SK-N-SH (cell line): ENCODE measurements at regions not wholly inside any gene's neighbourhood (a gene's known extent, or its start where the extent isn't known, plus 50 kb on each side); places are given as distances from the start of the nearest gene placed in this dataset.

ENCODE experiments used
- CTCF ChIA-PET: fragments of 300-600, 350-600 bp; formaldehyde crosslinking; extraction: SDS; loops from one replicate; lab custom pipeline; 2021; lab: Yijun Ruan, JAX
- POLR2A ChIA-PET: fragments of 350-600 bp; sonication (Branson Sonifier 250); formaldehyde crosslinking; extraction: SDS; loops from one replicate; lab custom pipeline; 2020; ENCODE audit warnings: antibody characterized with exemption, inconsistent platforms; lab: Yijun Ruan, JAX
- DNase-seq: peaks from one replicate; pipeline ENCODE4 v3.0.0; 2012
- H2AFZ ChIP-seq: fragments of 200-600 bp; sonication (generic); 2 replicates; pipeline ENCODE4 v1.8.1; 2016; ENCODE audit warnings: antibody characterized with exemption, mild to moderate bottlenecking, low read depth
- H3F3A ChIP-seq: fragments of 200-600 bp; sonication (generic); replicated peaks from 2 replicates; pipeline ENCODE3; 2016; ENCODE audit warnings: antibody characterized with exemption, mild to moderate bottlenecking; ENCODE audit not compliant: insufficient read depth
- H3K27ac ChIP-seq, 2 experiments: fragments of 200-500 bp in 1 of 2; fragments of 200-600 bp in 1 of 2; sonication (Bioruptor generic) in 1 of 2; sonication (generic), shearing (Covaris generic) in 1 of 2; 2 replicates each; pipeline versions ENCODE4 v1.5.1 to v1.6.1; 2014 to 2016; ENCODE audit warnings: low read depth in 2 of 2, inconsistent platforms in 1 of 2, low read length in 1 of 2, mild to moderate bottlenecking in 1 of 2, mixed read lengths in 1 of 2
- H3K27me3 ChIP-seq: fragments of 200-600 bp; sonication (generic), shearing (Covaris generic); 2 replicates; pipeline ENCODE4 v1.6.1; 2016; ENCODE audit warnings: mixed run types; ENCODE audit not compliant: insufficient read depth
- H3K36me3 ChIP-seq, 2 experiments: fragments of 200-500 bp in 1 of 2; fragments of 200-600 bp in 1 of 2; sonication (Bioruptor generic) in 1 of 2; sonication (generic) in 1 of 2; replicated peaks in 1 of 2; 2 replicates each; pipeline versions ENCODE3 to v1.5.1; 2014 to 2016; ENCODE audit warnings: low read length in 1 of 2, mild to moderate bottlenecking in 1 of 2; ENCODE audit not compliant: insufficient read depth in 2 of 2, control insufficient read depth in 1 of 2
- H3K4me1 ChIP-seq, 2 experiments: fragments of 200-500 bp in 1 of 2; fragments of 200-600 bp in 1 of 2; sonication (Bioruptor generic) in 1 of 2; sonication (generic), shearing (Covaris generic) in 1 of 2; 2 replicates each; pipeline versions ENCODE4 v1.5.1 to v1.6.1; 2014 to 2016; ENCODE audit warnings: low read depth in 1 of 2, low read length in 1 of 2, mixed run types in 1 of 2; ENCODE audit not compliant: insufficient read depth in 2 of 2, control insufficient read depth in 1 of 2
- H3K4me2 ChIP-seq: fragments of 200-600 bp; sonication (generic), shearing (Covaris generic); 2 replicates; pipeline ENCODE4 v1.6.1; 2017; ENCODE audit warnings: mixed run types
- H3K4me3 ChIP-seq, 2 experiments: fragments of 200-500 bp in 1 of 2; fragments of 200-600 bp in 1 of 2; sonication (Bioruptor generic) in 1 of 2; sonication (generic), shearing (Covaris generic) in 1 of 2; 2 replicates each; pipeline versions ENCODE4 v1.5.1 to v1.8.1; 2014 to 2016; ENCODE audit warnings: low read depth in 2 of 2, inconsistent platforms in 1 of 2, low read length in 1 of 2, mild to moderate bottlenecking in 1 of 2, mixed read lengths in 1 of 2, moderate library complexity in 1 of 2
- H3K79me2 ChIP-seq: fragments of 200-600 bp; sonication (generic); 2 replicates; pipeline ENCODE4 v1.8.1; 2017; ENCODE audit warnings: mild to moderate bottlenecking; ENCODE audit not compliant: insufficient read depth
- H3K9ac ChIP-seq: fragments of 200-600 bp; sonication (generic); 2 replicates; pipeline ENCODE4 v1.6.1; 2017; ENCODE audit warnings: mixed run types
- H3K9me2 ChIP-seq: fragments of 200-600 bp; sonication (generic); 2 replicates; pipeline ENCODE4 v1.6.1; 2017; ENCODE audit warnings: mixed run types
- H3K9me3 ChIP-seq: fragments of 200-600 bp; sonication (generic); 2 replicates; pipeline ENCODE4 v1.6.1; 2017; ENCODE audit warnings: mixed run types, mild to moderate bottlenecking, moderate library complexity
- H4K20me1 ChIP-seq: fragments of 200-600 bp; sonication (generic); 2 replicates; pipeline ENCODE4 v1.6.1; 2017; ENCODE audit warnings: mild to moderate bottlenecking, mixed run types; ENCODE audit not compliant: insufficient read depth
- ELF1 ChIP-seq: IDR thresholded peaks from 2 replicates; pipeline ENCODE4 v1.4.0; 2012
- EP300 ChIP-seq, 2 experiments: IDR thresholded peaks; 2 replicates each; pipeline versions ENCODE4 v1.4.0 to v1.6.1; 2012; ENCODE audit warnings: borderline replicate concordance in 1 of 2, low read depth in 1 of 2, low read length in 1 of 2
- EZH2phosphoT487 ChIP-seq: fragments of 200-600 bp; sonication (generic); IDR thresholded peaks from 2 replicates; pipeline ENCODE4 v1.6.1; 2017; ENCODE audit warnings: low read depth, mixed run types, mild to moderate bottlenecking, antibody characterized with exemption, moderate library complexity, borderline replicate concordance
- FOXM1 ChIP-seq: IDR thresholded peaks from 2 replicates; pipeline ENCODE4 v1.4.0; 2012; ENCODE audit warnings: low read depth, mild to moderate bottlenecking
- GABPA ChIP-seq: IDR thresholded peaks from 2 replicates; pipeline ENCODE4 v1.4.0; 2012; ENCODE audit warnings: low read depth, mild to moderate bottlenecking
- JUND ChIP-seq: IDR thresholded peaks from 2 replicates; pipeline ENCODE4 v1.4.0; 2012
- MEF2A ChIP-seq: IDR thresholded peaks from 2 replicates; pipeline ENCODE4 v1.4.0; 2012; ENCODE audit warnings: low read depth, borderline replicate concordance
- MXI1 ChIP-seq: IDR thresholded peaks from 2 replicates; pipeline ENCODE4 v1.6.1; 2012; ENCODE audit warnings: mild to moderate bottlenecking, low read depth, low read length, improper control_type of control experiment
- NRF1 ChIP-seq: IDR thresholded peaks from 2 replicates; pipeline ENCODE4 v1.6.1; 2012; ENCODE audit warnings: low read depth, mild to moderate bottlenecking, low read length
- POLR2AphosphoS5 ChIP-seq: IDR thresholded peaks from 2 replicates; pipeline ENCODE4 v1.6.1; 2012; ENCODE audit warnings: low read depth, low read length
- RAD21 ChIP-seq: IDR thresholded peaks from 2 replicates; pipeline ENCODE4 v1.6.1; 2012; ENCODE audit warnings: mild to moderate bottlenecking, low read length
- REST ChIP-seq: IDR thresholded peaks from 2 replicates; pipeline ENCODE4 v1.6.1; 2012; ENCODE audit warnings: mild to moderate bottlenecking, low read depth, low read length, moderate library complexity
- SIN3A ChIP-seq: IDR thresholded peaks from 2 replicates; pipeline ENCODE4 v1.6.1; 2012; ENCODE audit warnings: low read depth, mild to moderate bottlenecking, low read length, moderate library complexity, borderline replicate concordance
- SMC3 ChIP-seq: IDR thresholded peaks from 2 replicates; pipeline ENCODE4 v1.6.1; 2012; ENCODE audit warnings: low read depth, low read length, improper control_type of control experiment
- TCF12 ChIP-seq: IDR thresholded peaks from 2 replicates; pipeline ENCODE4 v1.4.0; 2012
- USF1 ChIP-seq: IDR thresholded peaks from 2 replicates; pipeline ENCODE4 v1.4.0; 2012; ENCODE audit warnings: low read depth, borderline replicate concordance
- YY1 ChIP-seq: IDR thresholded peaks from 2 replicates; pipeline ENCODE4 v1.4.0; 2012; ENCODE audit warnings: low read depth, mild to moderate bottlenecking
- WGBS: methylation state at CpG from one replicate; pipeline ENCODE4 v1.1.6; 2017; ENCODE audit warnings: low lambda C conversion rate; 5-methylcytosine and 5-hydroxymethylcytosine counted together
- TF ChIP-seq, protein P1 (sequence below): IDR thresholded peaks from 2 replicates; pipeline ENCODE4 v1.4.0; 2012; ENCODE audit warnings: low read depth, borderline replicate concordance
- TF ChIP-seq, protein P2 (sequence below): IDR thresholded peaks from 2 replicates; pipeline ENCODE4; 2012
- TF ChIP-seq, protein P3 (sequence below): fragments of 200-600 bp; sonication (generic); IDR thresholded peaks from 2 replicates; pipeline ENCODE4 v1.6.1; 2017; ENCODE audit warnings: antibody characterized with exemption, mild to moderate bottlenecking, moderate library complexity

- no peak overlapping the region for H3K9ac ChIP-seq
- no peaks in the 10 kb centered on the region for H3K79me2 ChIP-seq
- DNase-seq: no peak
- ChIA-PET CTCF (no interaction called here), POLR2A (no interaction called here)
- no peak overlapping the region for H3K27ac ChIP-seq
- H2AFZ ChIP-seq: no peak overlapping the region
- H3K9me3 ChIP-seq: no peaks in the 10 kb centered on the region
- no peaks in the 10 kb centered on the region for H3K4me1 ChIP-seq
- WGBS: 2% methylated on average over 3 of the region's 3 CpGs
- H4K20me1 ChIP-seq: no peaks in the 10 kb centered on the region
- no peak overlapping the region for H3K4me3 ChIP-seq
- H3K9me2 ChIP-seq: no peaks in the 10 kb centered on the region
- H3K4me2 ChIP-seq: no peak overlapping the region
- no peaks in the 10 kb centered on the region for H3F3A ChIP-seq
- no peaks in the 10 kb centered on the region for H3K36me3 ChIP-seq
- TF ChIP-seq TCF12: no peak
- TF ChIP-seq, protein P1, sequence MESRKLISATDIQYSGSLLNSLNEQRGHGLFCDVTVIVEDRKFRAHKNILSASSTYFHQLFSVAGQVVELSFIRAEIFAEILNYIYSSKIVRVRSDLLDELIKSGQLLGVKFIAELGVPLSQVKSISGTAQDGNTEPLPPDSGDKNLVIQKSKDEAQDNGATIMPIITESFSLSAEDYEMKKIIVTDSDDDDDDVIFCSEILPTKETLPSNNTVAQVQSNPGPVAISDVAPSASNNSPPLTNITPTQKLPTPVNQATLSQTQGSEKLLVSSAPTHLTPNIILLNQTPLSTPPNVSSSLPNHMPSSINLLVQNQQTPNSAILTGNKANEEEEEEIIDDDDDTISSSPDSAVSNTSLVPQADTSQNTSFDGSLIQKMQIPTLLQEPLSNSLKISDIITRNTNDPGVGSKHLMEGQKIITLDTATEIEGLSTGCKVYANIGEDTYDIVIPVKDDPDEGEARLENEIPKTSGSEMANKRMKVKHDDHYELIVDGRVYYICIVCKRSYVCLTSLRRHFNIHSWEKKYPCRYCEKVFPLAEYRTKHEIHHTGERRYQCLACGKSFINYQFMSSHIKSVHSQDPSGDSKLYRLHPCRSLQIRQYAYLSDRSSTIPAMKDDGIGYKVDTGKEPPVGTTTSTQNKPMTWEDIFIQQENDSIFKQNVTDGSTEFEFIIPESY: no peak
- TF ChIP-seq SIN3A: no peak
- no peak for TF ChIP-seq GABPA
- TF ChIP-seq, protein P2, sequence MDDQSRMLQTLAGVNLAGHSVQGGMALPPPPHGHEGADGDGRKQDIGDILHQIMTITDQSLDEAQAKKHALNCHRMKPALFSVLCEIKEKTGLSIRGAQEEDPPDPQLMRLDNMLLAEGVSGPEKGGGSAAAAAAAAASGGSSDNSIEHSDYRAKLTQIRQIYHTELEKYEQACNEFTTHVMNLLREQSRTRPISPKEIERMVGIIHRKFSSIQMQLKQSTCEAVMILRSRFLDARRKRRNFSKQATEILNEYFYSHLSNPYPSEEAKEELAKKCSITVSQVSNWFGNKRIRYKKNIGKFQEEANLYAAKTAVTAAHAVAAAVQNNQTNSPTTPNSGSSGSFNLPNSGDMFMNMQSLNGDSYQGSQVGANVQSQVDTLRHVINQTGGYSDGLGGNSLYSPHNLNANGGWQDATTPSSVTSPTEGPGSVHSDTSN: no peak
- TF ChIP-seq SMC3: no peak
- no peak for TF ChIP-seq YY1
- no peak for TF ChIP-seq REST
- TF ChIP-seq USF1: no peak
- TF ChIP-seq FOXM1: no peak
- TF ChIP-seq JUND: no peak
- no peak for TF ChIP-seq POLR2AphosphoS5
- TF ChIP-seq, protein P3, sequence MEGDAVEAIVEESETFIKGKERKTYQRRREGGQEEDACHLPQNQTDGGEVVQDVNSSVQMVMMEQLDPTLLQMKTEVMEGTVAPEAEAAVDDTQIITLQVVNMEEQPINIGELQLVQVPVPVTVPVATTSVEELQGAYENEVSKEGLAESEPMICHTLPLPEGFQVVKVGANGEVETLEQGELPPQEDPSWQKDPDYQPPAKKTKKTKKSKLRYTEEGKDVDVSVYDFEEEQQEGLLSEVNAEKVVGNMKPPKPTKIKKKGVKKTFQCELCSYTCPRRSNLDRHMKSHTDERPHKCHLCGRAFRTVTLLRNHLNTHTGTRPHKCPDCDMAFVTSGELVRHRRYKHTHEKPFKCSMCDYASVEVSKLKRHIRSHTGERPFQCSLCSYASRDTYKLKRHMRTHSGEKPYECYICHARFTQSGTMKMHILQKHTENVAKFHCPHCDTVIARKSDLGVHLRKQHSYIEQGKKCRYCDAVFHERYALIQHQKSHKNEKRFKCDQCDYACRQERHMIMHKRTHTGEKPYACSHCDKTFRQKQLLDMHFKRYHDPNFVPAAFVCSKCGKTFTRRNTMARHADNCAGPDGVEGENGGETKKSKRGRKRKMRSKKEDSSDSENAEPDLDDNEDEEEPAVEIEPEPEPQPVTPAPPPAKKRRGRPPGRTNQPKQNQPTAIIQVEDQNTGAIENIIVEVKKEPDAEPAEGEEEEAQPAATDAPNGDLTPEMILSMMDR: no peak
- no peak for TF ChIP-seq EZH2phosphoT487
- no peak for TF ChIP-seq RAD21
- no peak for TF ChIP-seq MEF2A
- no peak for TF ChIP-seq EP300 (IDR thresholded peaks at IDR 0.05; ENCODE audit: borderline replicate concordance in 1 of 2, low read depth in 1 of 2, low read length in 1 of 2)
- no peak for TF ChIP-seq ELF1
- TF ChIP-seq NRF1: no peak
- no peak for TF ChIP-seq MXI1
- H3K27me3 ChIP-seq: no peaks in the 10 kb centered on the region
These were observed 461.2 kb upstream of the PCDH7 start for GRCh38 chr4:30258949-30259348.
